Thyroid gland (tissue), 4 donors: ENCODE measurements at regions not wholly inside any gene's neighbourhood (a gene's known extent, or its start where the extent isn't known, plus 50 kb on each side); places are given as distances from the start of the nearest gene placed in this dataset.

Experiments used
- POLR2A ChIP-seq, 2 donors: fragments of 450-650 bp; IDR thresholded peaks; one replicate each; pipeline ENCODE4 v1.6.1; 2017; ENCODE audit warnings: antibody characterized with exemption in 2 of 2, mild to moderate bottlenecking in 2 of 2, moderate library complexity in 1 of 2
- TF ChIP-seq, protein P1 (sequence below), 6 experiments: fragments of 200-600 bp in 3 of 6; fragments of 450-650 bp in 3 of 6; sonication (generic) in 3 of 6; IDR thresholded peaks; one replicate each; pipeline ENCODE4 v1.5.1; 2016 to 2019; ENCODE audit warnings: antibody characterized with exemption in 6 of 6, mild to moderate bottlenecking in 2 of 6, inconsistent platforms in 1 of 6, moderate library complexity in 1 of 6

DNA sequence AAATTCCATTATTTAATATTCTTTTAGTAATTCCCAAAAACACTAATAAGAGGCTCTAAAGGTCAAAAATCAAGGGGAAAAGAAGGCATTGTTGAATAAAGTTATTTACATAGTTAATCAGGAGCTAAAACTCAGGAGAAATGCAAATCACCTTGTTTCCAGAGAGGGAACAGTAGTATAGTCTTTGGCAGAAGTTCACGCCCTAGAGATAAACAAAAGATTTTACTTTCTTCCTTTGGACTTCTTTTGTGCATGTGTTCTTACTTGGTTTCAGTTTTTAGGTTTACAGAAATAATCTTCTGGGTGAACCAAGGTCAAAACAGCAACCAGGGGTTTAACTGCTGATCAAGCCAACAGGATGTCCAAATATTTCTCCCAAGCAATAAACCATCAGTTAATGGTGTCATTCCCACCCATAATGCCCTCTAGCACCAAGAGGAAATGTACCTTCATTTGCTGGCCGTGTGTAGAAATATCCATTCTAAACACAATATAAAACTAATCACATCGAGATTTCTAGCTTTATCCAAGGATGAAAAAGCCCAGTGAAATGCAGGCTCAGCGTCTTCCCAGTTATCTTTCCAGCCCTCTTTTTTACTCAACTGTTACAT, 518.8 kb upstream of the SOX9 start:
- TF ChIP-seq, protein P1, sequence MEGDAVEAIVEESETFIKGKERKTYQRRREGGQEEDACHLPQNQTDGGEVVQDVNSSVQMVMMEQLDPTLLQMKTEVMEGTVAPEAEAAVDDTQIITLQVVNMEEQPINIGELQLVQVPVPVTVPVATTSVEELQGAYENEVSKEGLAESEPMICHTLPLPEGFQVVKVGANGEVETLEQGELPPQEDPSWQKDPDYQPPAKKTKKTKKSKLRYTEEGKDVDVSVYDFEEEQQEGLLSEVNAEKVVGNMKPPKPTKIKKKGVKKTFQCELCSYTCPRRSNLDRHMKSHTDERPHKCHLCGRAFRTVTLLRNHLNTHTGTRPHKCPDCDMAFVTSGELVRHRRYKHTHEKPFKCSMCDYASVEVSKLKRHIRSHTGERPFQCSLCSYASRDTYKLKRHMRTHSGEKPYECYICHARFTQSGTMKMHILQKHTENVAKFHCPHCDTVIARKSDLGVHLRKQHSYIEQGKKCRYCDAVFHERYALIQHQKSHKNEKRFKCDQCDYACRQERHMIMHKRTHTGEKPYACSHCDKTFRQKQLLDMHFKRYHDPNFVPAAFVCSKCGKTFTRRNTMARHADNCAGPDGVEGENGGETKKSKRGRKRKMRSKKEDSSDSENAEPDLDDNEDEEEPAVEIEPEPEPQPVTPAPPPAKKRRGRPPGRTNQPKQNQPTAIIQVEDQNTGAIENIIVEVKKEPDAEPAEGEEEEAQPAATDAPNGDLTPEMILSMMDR (IDR thresholded peaks at IDR 0.05): no peak
- TF ChIP-seq POLR2A (IDR thresholded peaks at IDR 0.05): no peak
